Psoas muscle (tissue), 7 donors: ENCODE measurements at regions not wholly inside any gene's neighbourhood (a gene's known extent, or its start where the extent isn't known, plus 50 kb on each side); places are given as distances from the start of the nearest gene placed in this dataset.

Experiments used
- ATAC-seq, 4 donors: fragments of 200-7000 bp; cut with Tn5 transposase; one replicate each; pipeline ENCODE4 v1.9.1; 2020; ENCODE audit warnings: moderate library complexity in 3 of 4, mild to moderate bottlenecking in 2 of 4
- DNase-seq, 2 donors: peaks; one replicate each; pipeline ENCODE4 v3.0.0-alpha.2; 2020
- H3K27ac ChIP-seq: fragments of 200-600 bp; one replicate; pipeline ENCODE4 v1.8.0; 2022
- H3K27me3 ChIP-seq, 3 donors: fragments of 200-600 bp in 1 of 3; one replicate each; pipeline versions ENCODE4 v1.6.1 to v1.8.0; 2013 to 2022; ENCODE audit warnings: low read length in 2 of 3, mild to moderate bottlenecking in 2 of 3, moderate library complexity in 1 of 3; ENCODE audit not compliant: insufficient read depth in 3 of 3
- H3K36me3 ChIP-seq, 2 donors: fragments of 200-600 bp in 1 of 2; one replicate each; pipeline versions ENCODE4 v1.6.1 to v1.8.0; 2013 to 2022; ENCODE audit warnings: low read depth in 1 of 2, mild to moderate bottlenecking in 1 of 2, moderate library complexity in 1 of 2; ENCODE audit not compliant: insufficient read depth in 1 of 2
- H3K4me1 ChIP-seq: fragments of 200-600 bp; one replicate; pipeline ENCODE4 v1.8.0; 2022
- H3K4me3 ChIP-seq: fragments of 200-600 bp; one replicate; pipeline ENCODE4 v1.8.0; 2022; ENCODE audit warnings: mild to moderate bottlenecking
- H3K9me3 ChIP-seq: fragments of 200-600 bp; one replicate; pipeline ENCODE4 v1.8.0; 2022
- WGBS, 3 donors: extraction: QIAGEN DNeasy Blood & Tissue Kit; methylation state at CpG; one replicate each; pipeline versions ENCODE4 v1.1.6 to v1.1.7; 2013; 5-methylcytosine and 5-hydroxymethylcytosine counted together
- intact Hi-C, 2 donors: fragments of 100-400 bp; cut with DNase I; formaldehyde crosslinking; loops; one replicate each; pipeline versions ENCODE4 v1.11.0 to v1.14.2; 2022
- TF ChIP-seq, protein P1 (sequence below): fragments of 200-600 bp; IDR thresholded peaks from one replicate; pipeline ENCODE4 v1.8.0; 2022; ENCODE audit warnings: antibody characterized with exemption
- donor health status: healthy with polysubstance abuse.
- donor health status: DM: no; HTN: no; CAD: no; lungs with moderate emphysema.
- donor health status: Bipolar disorder and iron deficiency.
- donor health status: healthy.
- donor health status: DM: yes; HTN: yes; CAD: no.
- donor health status: DM: no; HTN: no; CAD: no.
- donor health status: DM: yes; HTN: yes; CAD: no.

GRCh38 chr4:179536694-179537093, 2094.5 kb upstream of the AGA start:
- H3K4me1 ChIP-seq = no peaks in the 10 kb centered on the region
- DNase-seq (no peak), ATAC-seq (no peak)
- 66 to 73% (median 71%) methylated on average over 3 of the region's 3 CpGs for WGBS, 3 donors
- no peaks in the 10 kb centered on the region for H3K9me3 ChIP-seq
- TF ChIP-seq, protein P1, sequence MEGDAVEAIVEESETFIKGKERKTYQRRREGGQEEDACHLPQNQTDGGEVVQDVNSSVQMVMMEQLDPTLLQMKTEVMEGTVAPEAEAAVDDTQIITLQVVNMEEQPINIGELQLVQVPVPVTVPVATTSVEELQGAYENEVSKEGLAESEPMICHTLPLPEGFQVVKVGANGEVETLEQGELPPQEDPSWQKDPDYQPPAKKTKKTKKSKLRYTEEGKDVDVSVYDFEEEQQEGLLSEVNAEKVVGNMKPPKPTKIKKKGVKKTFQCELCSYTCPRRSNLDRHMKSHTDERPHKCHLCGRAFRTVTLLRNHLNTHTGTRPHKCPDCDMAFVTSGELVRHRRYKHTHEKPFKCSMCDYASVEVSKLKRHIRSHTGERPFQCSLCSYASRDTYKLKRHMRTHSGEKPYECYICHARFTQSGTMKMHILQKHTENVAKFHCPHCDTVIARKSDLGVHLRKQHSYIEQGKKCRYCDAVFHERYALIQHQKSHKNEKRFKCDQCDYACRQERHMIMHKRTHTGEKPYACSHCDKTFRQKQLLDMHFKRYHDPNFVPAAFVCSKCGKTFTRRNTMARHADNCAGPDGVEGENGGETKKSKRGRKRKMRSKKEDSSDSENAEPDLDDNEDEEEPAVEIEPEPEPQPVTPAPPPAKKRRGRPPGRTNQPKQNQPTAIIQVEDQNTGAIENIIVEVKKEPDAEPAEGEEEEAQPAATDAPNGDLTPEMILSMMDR = no peak
- no peak overlapping the region for H3K27ac ChIP-seq
- intact Hi-C loops = no loop called here
- H3K36me3 ChIP-seq = no peaks in the 10 kb centered on the region
- H3K27me3 ChIP-seq = no peaks in the 10 kb centered on the region
- no peak overlapping the region for H3K4me3 ChIP-seq

GRCh38 chr4:179539641-179540040, 2097.4 kb upstream of the AGA start:
- H3K36me3 ChIP-seq = no peaks in the 10 kb centered on the region
- H3K9me3 ChIP-seq = no peaks in the 10 kb centered on the region
- no peaks in the 10 kb centered on the region for H3K27me3 ChIP-seq
- ATAC-seq (no peak), DNase-seq (no peak)
- no peak overlapping the region for H3K4me3 ChIP-seq
- intact Hi-C loops = no loop called here
- WGBS, 3 donors = 65 to 73% (median 70%) methylated on average over 3 of the region's 3 CpGs
- no peak overlapping the region for H3K27ac ChIP-seq
- TF ChIP-seq, protein P1 = no peak
- no peaks in the 10 kb centered on the region for H3K4me1 ChIP-seq

DNA sequence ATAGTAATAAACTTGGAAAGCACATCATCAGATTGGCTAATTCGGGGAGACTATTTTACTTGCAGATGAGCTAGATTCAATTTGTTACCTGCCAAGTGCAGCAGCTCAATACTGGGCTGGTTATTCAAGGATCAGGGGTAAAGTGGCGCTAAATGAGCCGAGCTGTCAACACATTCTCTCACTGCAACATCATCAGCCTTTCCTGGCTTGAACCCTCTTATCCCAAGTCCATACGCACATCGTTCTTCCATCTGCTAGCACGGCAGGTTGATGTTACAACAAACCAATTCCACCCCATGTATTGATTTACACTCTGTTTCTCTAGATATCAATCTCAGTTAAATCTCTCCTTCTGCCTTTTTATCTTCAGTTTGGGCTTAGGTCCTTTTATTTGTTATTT, 2101.5 kb upstream of the AGA start:
- Histone ChIP-seq H3K36me3 (no peaks in the 10 kb centered on the region), H3K27me3 (no peaks in the 10 kb centered on the region), H3K27ac (no peak overlapping the region), H3K4me1 (no peaks in the 10 kb centered on the region), H3K9me3 (no peaks in the 10 kb centered on the region), H3K4me3 (no peak overlapping the region)
- intact Hi-C loops = no loop called here
- no peak for ATAC-seq
- 83 to 86% (median 85%) methylated on average over 6 of the region's 6 CpGs for WGBS, 3 donors
- no peak for DNase-seq
- TF ChIP-seq, protein P1 = no peak

- no peak overlapping the region for H3K4me3 ChIP-seq
- no peaks in the 10 kb centered on the region for H3K4me1 ChIP-seq
- no peaks in the 10 kb centered on the region for H3K9me3 ChIP-seq
- TF ChIP-seq, protein P1 = no peak
- DNase-seq (no peak), ATAC-seq (no peak)
- intact Hi-C loops = no loop called here
- H3K27ac ChIP-seq = no peak overlapping the region
- H3K36me3 ChIP-seq = no peaks in the 10 kb centered on the region
- WGBS, 3 donors = 94 to 97% (median 95%) methylated on average over 1 of the region's 1 CpG
- H3K27me3 ChIP-seq = no peaks in the 10 kb centered on the region
Measured at GRCh38 chr4:179544496-179544895, 2102.3 kb upstream of the AGA start.

DNA sequence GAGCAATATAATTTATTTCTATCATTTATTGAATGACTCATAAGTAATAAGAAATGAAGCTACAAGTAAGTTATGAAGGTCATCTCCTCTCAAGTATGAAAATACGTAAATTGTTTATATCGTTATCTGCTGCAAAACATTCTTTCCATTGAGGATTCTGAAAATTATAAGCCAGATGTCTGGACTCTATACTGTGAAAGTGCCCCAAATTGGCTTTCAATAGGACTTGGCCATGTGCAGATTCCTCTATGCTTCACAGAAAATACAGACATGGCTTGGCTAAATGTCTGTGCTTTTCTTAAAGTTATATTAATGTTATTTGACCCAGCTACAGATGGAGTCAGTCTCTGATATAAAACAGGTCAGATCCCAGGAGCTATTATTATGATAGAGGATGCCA, 2109.9 kb upstream of the AGA start:
- DNase-seq = no peak
- Histone ChIP-seq H3K4me3 (no peak overlapping the region), H3K9me3 (no peaks in the 10 kb centered on the region), H3K36me3 (no peaks in the 10 kb centered on the region), H3K27ac (no peak overlapping the region), H3K27me3 (no peaks in the 10 kb centered on the region), H3K4me1 (no peaks in the 10 kb centered on the region)
- intact Hi-C loops = no loop called here
- 66 to 71% (median 66%) methylated on average over 2 of the region's 2 CpGs for WGBS, 3 donors
- no peak for ATAC-seq
- TF ChIP-seq, protein P1 = no peak
